Activated CD4-positive, alpha-beta T cell treated with anti-CD3 and anti-CD28 coated beads, Interleukin-2, Interleukin-6, amounts not matched to agents 100 ng/mL and 50 ng/mL, durations not matched to agents 16 hours and 8 hours (primary cell): ENCODE measurements at regions not wholly inside any gene's neighbourhood (a gene's known extent, or its start where the extent isn't known, plus 50 kb on each side); places are given as distances from the start of the nearest gene placed in this dataset.
"Not testable (repeated sequence)": the region's sequence is repeated elsewhere in the genome, so short reads cannot be mapped to it uniquely, and the experiment has no call there.

Experiments used
- DNase-seq: peaks from one replicate; pipeline ENCODE4 v3.0.0-alpha.2; 2020

DNA sequence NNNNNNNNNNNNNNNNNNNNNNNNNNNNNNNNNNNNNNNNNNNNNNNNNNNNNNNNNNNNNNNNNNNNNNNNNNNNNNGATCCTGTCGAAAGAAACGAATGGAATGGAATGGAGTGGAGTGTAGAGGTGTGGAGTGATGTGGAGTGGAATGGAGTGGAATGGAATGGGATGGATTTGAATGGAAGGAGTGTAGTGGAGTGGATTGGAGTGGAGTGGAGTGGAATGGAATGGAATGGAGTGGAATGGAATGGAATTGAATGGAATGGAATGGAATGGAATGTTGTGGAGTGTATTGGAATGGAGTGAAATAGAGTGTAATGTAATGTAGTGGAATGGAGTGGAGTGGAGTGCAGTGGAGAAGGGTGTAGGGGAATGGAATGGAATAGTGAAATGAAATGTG lies 1275.4 kb upstream of the TPTE start:
- not testable (repeated sequence) for DNase-seq

DNA sequence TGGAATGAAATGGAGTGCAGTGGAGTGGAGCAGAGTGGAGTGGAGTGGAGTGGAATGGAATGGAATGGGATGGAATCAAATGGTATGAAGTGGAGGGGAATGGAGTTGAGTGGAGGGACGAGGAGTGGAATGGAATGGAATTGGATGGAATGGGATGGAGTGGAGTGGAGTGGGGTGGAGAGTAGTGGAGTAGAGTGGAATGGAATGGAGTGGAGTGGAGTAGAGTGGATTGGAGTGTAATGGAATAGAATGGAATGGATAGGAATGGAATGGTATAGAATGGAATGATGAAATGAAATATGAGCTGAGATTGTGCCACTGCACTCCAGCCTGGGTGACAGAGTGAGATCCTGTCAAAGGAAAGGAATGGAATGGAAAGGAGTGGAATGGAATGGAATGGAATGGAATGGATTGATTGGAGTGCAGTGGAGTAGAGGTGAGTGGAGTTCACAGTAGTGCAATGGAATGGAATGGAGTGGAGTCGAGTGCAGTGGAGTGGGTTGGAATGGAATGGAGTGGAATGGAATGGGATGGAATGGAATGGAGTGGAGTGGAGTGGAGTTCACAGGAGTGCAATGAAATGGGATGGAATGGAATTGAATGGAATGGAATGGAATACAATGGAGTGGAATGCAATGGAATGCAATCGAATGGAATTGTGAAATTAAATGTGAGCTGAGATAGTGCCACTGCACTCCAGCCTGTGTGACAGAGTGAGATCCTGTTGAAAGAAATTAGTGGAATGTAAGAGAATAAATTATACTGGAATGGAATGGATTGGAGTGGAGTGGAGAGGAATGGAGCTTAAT lies 1274.7 kb upstream of the TPTE start:
- DNase-seq: peak; percentile 2

DNA sequence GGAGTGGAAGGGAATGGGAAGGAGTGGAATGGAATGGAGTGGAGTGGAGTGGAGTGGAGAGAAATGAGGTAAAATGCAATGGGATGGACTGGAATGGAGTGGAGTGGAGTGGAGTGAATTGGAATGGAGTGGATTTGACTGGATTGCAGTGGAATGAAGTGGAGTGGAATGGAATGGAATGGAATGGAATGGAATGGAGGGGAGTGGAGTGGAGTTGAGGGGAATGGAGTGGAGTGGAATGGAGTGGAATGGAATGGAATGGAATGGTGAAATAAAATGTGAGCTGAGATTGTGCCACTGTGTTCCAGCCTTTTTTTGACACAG lies 1274.1 kb upstream of the TPTE start:
- not testable (repeated sequence) for DNase-seq

DNA sequence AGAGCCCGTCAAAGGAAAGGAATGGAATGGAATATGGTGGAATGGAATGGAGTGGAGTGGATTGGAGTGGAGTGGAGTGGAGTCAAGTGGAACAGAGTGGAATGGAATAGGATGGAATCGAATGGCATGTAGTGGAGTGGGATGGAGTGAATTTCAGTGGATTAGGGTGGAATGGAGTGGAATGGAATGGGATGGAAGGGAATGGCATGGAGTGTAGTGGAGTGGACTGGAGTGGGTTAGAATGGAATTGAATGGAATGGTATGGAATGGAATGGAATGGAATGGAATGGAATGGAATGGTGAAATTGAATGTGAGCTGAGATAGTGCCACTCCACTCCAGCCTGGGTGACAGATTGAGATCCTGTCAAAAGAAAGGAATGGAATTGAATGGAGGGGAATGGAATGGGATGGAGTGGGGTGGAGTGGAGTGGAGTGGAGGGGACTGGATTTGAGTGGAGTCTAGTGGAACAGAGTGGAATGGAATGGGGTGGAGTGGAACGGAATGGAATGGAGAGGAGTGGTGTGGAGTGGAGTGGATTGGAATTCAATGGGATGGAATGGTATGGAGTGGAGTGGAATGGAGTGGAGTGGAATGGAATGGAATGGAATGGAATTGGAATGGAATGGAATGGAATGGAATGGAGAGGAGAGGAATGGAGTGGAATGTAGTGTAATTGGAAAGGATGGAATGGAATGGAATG lies 1273.6 kb upstream of the TPTE start:
- not testable (repeated sequence) for DNase-seq
